GM23338 (cell line): ENCODE measurements at regions not wholly inside any gene's neighbourhood (a gene's known extent, or its start where the extent isn't known, plus 50 kb on each side); places are given as distances from the start of the nearest gene placed in this dataset.

Source experiments
- ATAC-seq: fragments of 200-7000 bp; cut with Tn5 transposase; 3 replicates; pipeline ENCODE4 v1.9.1; 2020
- DNase-seq: peaks from one replicate; pipeline ENCODE4 v3.0.0-alpha.2; 2015; ENCODE audit warnings: low spot score
- H2AFZ ChIP-seq: fragments of 200-600 bp; sonication (generic); 2 replicates; pipeline ENCODE4 v1.8.0; 2016; ENCODE audit warnings: antibody characterized with exemption, mild to moderate bottlenecking, moderate library complexity
- H3F3A ChIP-seq: fragments of 200-600 bp; sonication (generic); replicated peaks from 2 replicates; pipeline ENCODE4 v1.8.0; 2017; ENCODE audit warnings: antibody characterized with exemption, mixed run types, low read depth
- H3K27ac ChIP-seq: fragments of 200-600 bp; sonication (generic); 2 replicates; pipeline ENCODE4 v1.6.1; 2016; ENCODE audit warnings: low read depth
- H3K27me3 ChIP-seq: fragments of 200-600 bp; sonication (generic); 2 replicates; pipeline ENCODE4 v1.8.0; 2016; ENCODE audit warnings: mild to moderate bottlenecking, mixed run types, moderate library complexity; ENCODE audit not compliant: insufficient read depth
- H3K36me3 ChIP-seq: fragments of 200-600 bp; sonication (generic); 2 replicates; pipeline ENCODE4 v1.8.0; 2016; ENCODE audit warnings: mild to moderate bottlenecking; ENCODE audit not compliant: insufficient read depth
- H3K4me1 ChIP-seq: fragments of 200-600 bp; sonication (generic); 2 replicates; pipeline ENCODE4 v1.8.0; 2016; ENCODE audit warnings: mild to moderate bottlenecking, moderate library complexity; ENCODE audit not compliant: insufficient read depth
- H3K4me2 ChIP-seq: fragments of 200-600 bp; sonication (generic); 2 replicates; pipeline ENCODE4 v1.7.1; 2017; ENCODE audit warnings: mixed run types
- H3K4me3 ChIP-seq: fragments of 200-600 bp; sonication (generic); 2 replicates; pipeline ENCODE4 v1.6.1; 2016; ENCODE audit warnings: mixed run types
- H3K79me2 ChIP-seq: fragments of 200-600 bp; sonication (generic); replicated peaks from 2 replicates; pipeline ENCODE4 v1.8.0; 2017; ENCODE audit warnings: mild to moderate bottlenecking; ENCODE audit not compliant: insufficient read depth
- H3K9me2 ChIP-seq: fragments of 200-600 bp; sonication (generic); 2 replicates; pipeline ENCODE4 v1.8.0; 2017; ENCODE audit not compliant: insufficient read depth
- H4K20me1 ChIP-seq: fragments of 200-600 bp; sonication (generic); replicated peaks from 2 replicates; pipeline ENCODE4 v1.8.0; 2017; ENCODE audit warnings: mild to moderate bottlenecking; ENCODE audit not compliant: insufficient read depth
- H3K27ac Mint-ChIP-seq: 2 replicates; pipeline ENCODE4 v1.8.0; 2020; ENCODE audit warnings: inconsistent platforms, mild to moderate bottlenecking, moderate library complexity, mixed read lengths
- H3K27me3 Mint-ChIP-seq: 3 replicates; pipeline ENCODE4 v1.8.0; 2022; ENCODE audit warnings: low read depth, mild to moderate bottlenecking, moderate library complexity, mixed read lengths, inconsistent platforms; ENCODE audit not compliant: insufficient read depth, poor library complexity
- H3K36me3 Mint-ChIP-seq: 3 replicates; pipeline ENCODE4 v1.8.0; 2021; ENCODE audit warnings: low read depth, mild to moderate bottlenecking, inconsistent platforms, moderate library complexity, mixed read lengths
- H3K4me1 Mint-ChIP-seq: 3 replicates; pipeline ENCODE4 v1.8.0; 2020; ENCODE audit warnings: mild to moderate bottlenecking, inconsistent platforms, mixed read lengths
- H3K4me3 Mint-ChIP-seq: 3 replicates; pipeline ENCODE4 v1.8.0; 2021; ENCODE audit warnings: moderate library complexity, mild to moderate bottlenecking, inconsistent platforms, mixed read lengths
- H3K9me3 Mint-ChIP-seq: 3 replicates; pipeline ENCODE4 v1.8.0; 2020; ENCODE audit warnings: moderate library complexity, mild to moderate bottlenecking, inconsistent platforms, mixed read lengths
- CREB1 ChIP-seq: fragments of 250-450 bp; sonication (Bioruptor Pico); IDR thresholded peaks from 2 replicates; pipeline ENCODE4 v1.5.0; 2020; ENCODE audit warnings: low read depth, mild to moderate bottlenecking, moderate library complexity
- ETS1 ChIP-seq: IDR thresholded peaks from 2 replicates; pipeline ENCODE4 v1.6.1; 2016; ENCODE audit warnings: antibody characterized with exemption
- EZH2 ChIP-seq: fragments of 200-600 bp; sonication (generic); IDR thresholded peaks from one replicate; pipeline ENCODE4 v1.8.0; 2017; ENCODE audit warnings: antibody characterized with exemption, mild to moderate bottlenecking, low read depth; ENCODE audit not compliant: unreplicated experiment
- EZH2phosphoT487 ChIP-seq: fragments of 200-600 bp; sonication (generic); IDR thresholded peaks from one replicate; pipeline ENCODE4 v1.8.1; 2018; ENCODE audit warnings: antibody characterized with exemption; ENCODE audit not compliant: unreplicated experiment
- JUNB ChIP-seq: IDR thresholded peaks from one replicate; pipeline ENCODE4 v1.6.1; 2016; ENCODE audit warnings: antibody characterized with exemption; ENCODE audit not compliant: unreplicated experiment
- NANOG ChIP-seq: IDR thresholded peaks from 2 replicates; pipeline ENCODE4 v1.6.1; 2016; ENCODE audit warnings: antibody characterized with exemption, borderline replicate concordance
- POLR2AphosphoS5 ChIP-seq: IDR thresholded peaks from 2 replicates; pipeline ENCODE4 v1.6.1; 2016; ENCODE audit warnings: antibody characterized with exemption, low read depth
- REST ChIP-seq: IDR thresholded peaks from one replicate; pipeline ENCODE4 v1.6.1; 2018; ENCODE audit warnings: antibody characterized with exemption; ENCODE audit not compliant: unreplicated experiment
- STAT1 ChIP-seq: IDR thresholded peaks from one replicate; pipeline ENCODE4 v1.6.1; 2016; ENCODE audit warnings: antibody characterized with exemption; ENCODE audit not compliant: unreplicated experiment
- ZNF114 ChIP-seq: fragments of 250-450 bp; sonication (Bioruptor Pico); IDR thresholded peaks from 2 replicates; pipeline ENCODE4 v1.5.0; 2020; ENCODE audit warnings: mild to moderate bottlenecking, moderate library complexity
- ZNF331 ChIP-seq: fragments of 250-450 bp; sonication (Bioruptor Pico); IDR thresholded peaks from 2 replicates; pipeline ENCODE4 v1.5.0; 2020; ENCODE audit warnings: low read depth, mild to moderate bottlenecking, moderate library complexity
- TF ChIP-seq, protein P1 (sequence below), 2 experiments: fragments of 200-600 bp in 1 of 2; sonication (generic) in 1 of 2; conservative IDR thresholded peaks; 2 replicates each; pipeline versions ENCODE4 v1.5.1 to v1.6.1; 2016 to 2017; ENCODE audit warnings: antibody characterized with exemption in 2 of 2, low read depth in 2 of 2, mild to moderate bottlenecking in 2 of 2, moderate library complexity in 1 of 2
- TF ChIP-seq, protein P2 (sequence below): fragments of 250-450 bp; sonication (Bioruptor Pico); IDR thresholded peaks from 2 replicates; pipeline ENCODE4 v1.5.0; 2020; ENCODE audit warnings: mild to moderate bottlenecking, moderate library complexity

- Histone ChIP-seq H3K36me3 (no peaks in the 10 kb centered on the region; the same call in 1 of the 2 replicates), H2AFZ (no peak overlapping the region), H3K4me3 (no peak overlapping the region), H3K4me1 (peaks cover 7% of the 10 kb centered on the region), H3K27ac (no peak overlapping the region), H4K20me1 (no peaks in the 10 kb centered on the region), H3K4me2 (no peak overlapping the region), H3K27me3 (no peaks in the 10 kb centered on the region), H3F3A (no peaks in the 10 kb centered on the region), H3K9me2 (0 out of 2 replicates have a peak, but pooled peaks cover 3% of the 10 kb centered on the region), H3K79me2 (no peaks in the 10 kb centered on the region)
- H3K4me1 Mint-ChIP-seq, result peaks cover 7% of the 10 kb centered on the region; the same call in 2 of the 3 replicates
- H3K27ac Mint-ChIP-seq, result no peak overlapping the region
- H3K9me3 Mint-ChIP-seq, result 0 out of 3 replicates have a peak, but pooled peaks cover 7% of the 10 kb centered on the region
- no peak for ATAC-seq
- H3K36me3 Mint-ChIP-seq, result 0 out of 3 replicates have a peak, but pooled peaks cover 2% of the 10 kb centered on the region
- DNase-seq, result no peak
- TF ChIP-seq ZNF331 (CRISPR knock-in tag) (no peak), EZH2phosphoT487 (no peak), ZNF114 (no peak), CREB1 (no peak), EZH2 (no peak), POLR2AphosphoS5 (no peak), ETS1 (no peak), STAT1 (no peak), NANOG (no peak), REST (no peak), JUNB (no peak)
- TF ChIP-seq, protein P1, sequence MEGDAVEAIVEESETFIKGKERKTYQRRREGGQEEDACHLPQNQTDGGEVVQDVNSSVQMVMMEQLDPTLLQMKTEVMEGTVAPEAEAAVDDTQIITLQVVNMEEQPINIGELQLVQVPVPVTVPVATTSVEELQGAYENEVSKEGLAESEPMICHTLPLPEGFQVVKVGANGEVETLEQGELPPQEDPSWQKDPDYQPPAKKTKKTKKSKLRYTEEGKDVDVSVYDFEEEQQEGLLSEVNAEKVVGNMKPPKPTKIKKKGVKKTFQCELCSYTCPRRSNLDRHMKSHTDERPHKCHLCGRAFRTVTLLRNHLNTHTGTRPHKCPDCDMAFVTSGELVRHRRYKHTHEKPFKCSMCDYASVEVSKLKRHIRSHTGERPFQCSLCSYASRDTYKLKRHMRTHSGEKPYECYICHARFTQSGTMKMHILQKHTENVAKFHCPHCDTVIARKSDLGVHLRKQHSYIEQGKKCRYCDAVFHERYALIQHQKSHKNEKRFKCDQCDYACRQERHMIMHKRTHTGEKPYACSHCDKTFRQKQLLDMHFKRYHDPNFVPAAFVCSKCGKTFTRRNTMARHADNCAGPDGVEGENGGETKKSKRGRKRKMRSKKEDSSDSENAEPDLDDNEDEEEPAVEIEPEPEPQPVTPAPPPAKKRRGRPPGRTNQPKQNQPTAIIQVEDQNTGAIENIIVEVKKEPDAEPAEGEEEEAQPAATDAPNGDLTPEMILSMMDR (conservative IDR thresholded peaks at IDR 0.05; ENCODE audit: low read depth in 2 of 2), result no peak
- TF ChIP-seq, protein P2, sequence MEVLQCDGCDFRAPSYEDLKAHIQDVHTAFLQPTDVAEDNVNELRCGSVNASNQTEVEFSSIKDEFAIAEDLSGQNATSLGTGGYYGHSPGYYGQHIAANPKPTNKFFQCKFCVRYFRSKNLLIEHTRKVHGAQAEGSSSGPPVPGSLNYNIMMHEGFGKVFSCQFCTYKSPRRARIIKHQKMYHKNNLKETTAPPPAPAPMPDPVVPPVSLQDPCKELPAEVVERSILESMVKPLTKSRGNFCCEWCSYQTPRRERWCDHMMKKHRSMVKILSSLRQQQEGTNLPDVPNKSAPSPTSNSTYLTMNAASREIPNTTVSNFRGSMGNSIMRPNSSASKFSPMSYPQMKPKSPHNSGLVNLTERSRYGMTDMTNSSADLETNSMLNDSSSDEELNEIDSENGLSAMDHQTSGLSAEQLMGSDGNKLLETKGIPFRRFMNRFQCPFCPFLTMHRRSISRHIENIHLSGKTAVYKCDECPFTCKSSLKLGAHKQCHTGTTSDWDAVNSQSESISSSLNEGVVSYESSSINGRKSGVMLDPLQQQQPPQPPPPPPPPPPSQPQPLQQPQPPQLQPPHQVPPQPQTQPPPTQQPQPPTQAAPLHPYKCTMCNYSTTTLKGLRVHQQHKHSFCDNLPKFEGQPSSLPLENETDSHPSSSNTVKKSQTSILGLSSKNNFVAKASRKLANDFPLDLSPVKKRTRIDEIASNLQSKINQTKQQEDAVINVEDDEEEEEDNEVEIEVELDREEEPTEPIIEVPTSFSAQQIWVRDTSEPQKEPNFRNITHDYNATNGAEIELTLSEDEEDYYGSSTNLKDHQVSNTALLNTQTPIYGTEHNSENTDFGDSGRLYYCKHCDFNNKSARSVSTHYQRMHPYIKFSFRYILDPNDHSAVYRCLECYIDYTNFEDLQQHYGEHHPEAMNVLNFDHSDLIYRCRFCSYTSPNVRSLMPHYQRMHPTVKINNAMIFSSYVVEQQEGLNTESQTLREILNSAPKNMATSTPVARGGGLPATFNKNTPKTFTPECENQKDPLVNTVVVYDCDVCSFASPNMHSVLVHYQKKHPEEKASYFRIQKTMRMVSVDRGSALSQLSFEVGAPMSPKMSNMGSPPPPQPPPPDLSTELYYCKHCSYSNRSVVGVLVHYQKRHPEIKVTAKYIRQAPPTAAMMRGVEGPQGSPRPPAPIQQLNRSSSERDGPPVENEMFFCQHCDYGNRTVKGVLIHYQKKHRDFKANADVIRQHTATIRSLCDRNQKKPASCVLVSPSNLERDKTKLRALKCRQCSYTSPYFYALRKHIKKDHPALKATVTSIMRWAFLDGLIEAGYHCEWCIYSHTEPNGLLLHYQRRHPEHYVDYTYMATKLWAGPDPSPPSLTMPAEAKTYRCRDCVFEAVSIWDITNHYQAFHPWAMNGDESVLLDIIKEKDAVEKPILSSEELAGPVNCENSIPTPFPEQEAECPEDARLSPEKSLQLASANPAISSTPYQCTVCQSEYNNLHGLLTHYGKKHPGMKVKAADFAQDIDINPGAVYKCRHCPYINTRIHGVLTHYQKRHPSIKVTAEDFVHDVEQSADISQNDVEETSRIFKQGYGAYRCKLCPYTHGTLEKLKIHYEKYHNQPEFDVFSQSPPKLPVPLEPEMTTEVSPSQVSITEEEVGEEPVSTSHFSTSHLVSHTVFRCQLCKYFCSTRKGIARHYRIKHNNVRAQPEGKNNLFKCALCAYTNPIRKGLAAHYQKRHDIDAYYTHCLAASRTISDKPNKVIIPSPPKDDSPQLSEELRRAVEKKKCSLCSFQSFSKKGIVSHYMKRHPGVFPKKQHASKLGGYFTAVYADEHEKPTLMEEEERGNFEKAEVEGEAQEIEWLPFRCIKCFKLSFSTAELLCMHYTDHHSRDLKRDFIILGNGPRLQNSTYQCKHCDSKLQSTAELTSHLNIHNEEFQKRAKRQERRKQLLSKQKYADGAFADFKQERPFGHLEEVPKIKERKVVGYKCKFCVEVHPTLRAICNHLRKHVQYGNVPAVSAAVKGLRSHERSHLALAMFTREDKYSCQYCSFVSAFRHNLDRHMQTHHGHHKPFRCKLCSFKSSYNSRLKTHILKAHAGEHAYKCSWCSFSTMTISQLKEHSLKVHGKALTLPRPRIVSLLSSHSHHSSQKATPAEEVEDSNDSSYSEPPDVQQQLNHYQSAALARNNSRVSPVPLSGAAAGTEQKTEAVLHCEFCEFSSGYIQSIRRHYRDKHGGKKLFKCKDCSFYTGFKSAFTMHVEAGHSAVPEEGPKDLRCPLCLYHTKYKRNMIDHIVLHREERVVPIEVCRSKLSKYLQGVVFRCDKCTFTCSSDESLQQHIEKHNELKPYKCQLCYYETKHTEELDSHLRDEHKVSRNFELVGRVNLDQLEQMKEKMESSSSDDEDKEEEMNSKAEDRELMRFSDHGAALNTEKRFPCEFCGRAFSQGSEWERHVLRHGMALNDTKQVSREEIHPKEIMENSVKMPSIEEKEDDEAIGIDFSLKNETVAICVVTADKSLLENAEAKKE (CRISPR knock-in tag), result no peak
- H3K4me3 Mint-ChIP-seq, result no peak overlapping the region
- peaks cover 4% of the 10 kb centered on the region for H3K27me3 Mint-ChIP-seq
Observed at GRCh38 chr4:26255989-26256388, 64.8 kb upstream of the RBPJ start.
